Fibroblast of pulmonary artery (primary cell): ENCODE measurements at regions not wholly inside any gene's neighbourhood (a gene's known extent, or its start where the extent isn't known, plus 50 kb on each side); places are given as distances from the start of the nearest gene placed in this dataset.

Source experiments
- DNase-seq: peaks from one replicate; pipeline ENCODE4 v3.0.0-alpha.2; 2010; ENCODE audit warnings: low read depth
- H3K4me3 ChIP-seq: replicated peaks from 2 replicates; pipeline ENCODE4 v1.5.1; 2011; ENCODE audit warnings: low read depth, mild to moderate bottlenecking, control low read depth, low read length, moderate library complexity
- CTCF ChIP-seq: IDR thresholded peaks from 2 replicates; pipeline ENCODE4 v1.5.1; 2011; ENCODE audit warnings: mild to moderate bottlenecking, control low read depth, low read length, inconsistent platforms; ENCODE audit errors: missing control alignments

GRCh38 chr12:73072214-73072613, 800.0 kb downstream of the TRHDE start:
- DNase-seq = no peak
- no peak for TF ChIP-seq CTCF
- H3K4me3 ChIP-seq = no peak overlapping the region

GRCh38 chr12:73076760-73077159, 804.6 kb downstream of the TRHDE start:
- no peak for TF ChIP-seq CTCF
- H3K4me3 ChIP-seq = no peak overlapping the region
- DNase-seq = no peak

GRCh38 chr12:73083736-73084135, 811.6 kb downstream of the TRHDE start:
- DNase-seq = no peak
- TF ChIP-seq CTCF = no peak
- no peak overlapping the region for H3K4me3 ChIP-seq

GRCh38 chr12:73106296-73106695, 834.1 kb downstream of the TRHDE start:
- no peak for TF ChIP-seq CTCF
- H3K4me3 ChIP-seq = no peak overlapping the region
- DNase-seq = no peak

GRCh38 chr12:73106896-73107295, 834.7 kb downstream of the TRHDE start:
- no peak for DNase-seq
- no peak for TF ChIP-seq CTCF
- no peak overlapping the region for H3K4me3 ChIP-seq

- TF ChIP-seq CTCF = no peak
- H3K4me3 ChIP-seq = no peak overlapping the region
These were observed 838.6 kb downstream of the TRHDE start for GRCh38 chr12:73110816-73111215.

GRCh38 chr12:73112035-73112816, 840.1 kb downstream of the TRHDE start:
- no peak for DNase-seq
- no peak for TF ChIP-seq CTCF
- H3K4me3 ChIP-seq = no peak overlapping the region

More at GRCh38 chr12:73110816-73111215, 838.6 kb downstream of the TRHDE start:
- no peak for DNase-seq
